Gastrocnemius medialis (tissue), 4 donors: ENCODE measurements at regions not wholly inside any gene's neighbourhood (a gene's known extent, or its start where the extent isn't known, plus 50 kb on each side); places are given as distances from the start of the nearest gene placed in this dataset.

Experiments
- POLR2A ChIP-seq, 2 donors: fragments of 450-650 bp; IDR thresholded peaks; one replicate each; pipeline ENCODE4 v1.6.1; 2017; ENCODE audit warnings: antibody characterized with exemption in 2 of 2, mild to moderate bottlenecking in 2 of 2, moderate library complexity in 2 of 2
- TF ChIP-seq, protein P1 (sequence below), 5 experiments: fragments of 450-650 bp in 3 of 5; fragments of 200-600 bp in 2 of 5; sonication (generic) in 2 of 5; IDR thresholded peaks in 4 of 5; conservative IDR thresholded peaks in 1 of 5; 1 replicate in 4 of 5; 2 replicates in 1 of 5; pipeline ENCODE4 v1.5.1; 2016 to 2019; ENCODE audit warnings: antibody characterized with exemption in 5 of 5, mild to moderate bottlenecking in 3 of 5, moderate library complexity in 3 of 5

DNA sequence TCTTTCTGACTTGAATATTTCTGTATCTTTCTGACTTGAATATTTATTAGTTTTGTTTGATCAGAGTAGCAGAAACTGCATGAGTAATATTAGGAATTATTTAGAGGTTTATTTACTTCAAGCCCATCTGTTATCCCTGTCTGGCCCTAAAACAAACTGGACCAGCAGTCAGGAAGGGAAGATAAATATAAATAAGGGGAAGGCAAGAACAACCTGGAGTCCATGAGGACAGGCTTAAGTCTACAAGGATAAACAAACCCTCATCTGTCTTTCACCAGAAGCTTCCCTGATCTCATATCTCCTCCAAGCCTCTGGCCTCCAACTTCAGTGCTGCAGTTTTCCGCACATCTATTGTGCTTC, 524.9 kb downstream of the CENPC start:
- TF ChIP-seq, protein P1, sequence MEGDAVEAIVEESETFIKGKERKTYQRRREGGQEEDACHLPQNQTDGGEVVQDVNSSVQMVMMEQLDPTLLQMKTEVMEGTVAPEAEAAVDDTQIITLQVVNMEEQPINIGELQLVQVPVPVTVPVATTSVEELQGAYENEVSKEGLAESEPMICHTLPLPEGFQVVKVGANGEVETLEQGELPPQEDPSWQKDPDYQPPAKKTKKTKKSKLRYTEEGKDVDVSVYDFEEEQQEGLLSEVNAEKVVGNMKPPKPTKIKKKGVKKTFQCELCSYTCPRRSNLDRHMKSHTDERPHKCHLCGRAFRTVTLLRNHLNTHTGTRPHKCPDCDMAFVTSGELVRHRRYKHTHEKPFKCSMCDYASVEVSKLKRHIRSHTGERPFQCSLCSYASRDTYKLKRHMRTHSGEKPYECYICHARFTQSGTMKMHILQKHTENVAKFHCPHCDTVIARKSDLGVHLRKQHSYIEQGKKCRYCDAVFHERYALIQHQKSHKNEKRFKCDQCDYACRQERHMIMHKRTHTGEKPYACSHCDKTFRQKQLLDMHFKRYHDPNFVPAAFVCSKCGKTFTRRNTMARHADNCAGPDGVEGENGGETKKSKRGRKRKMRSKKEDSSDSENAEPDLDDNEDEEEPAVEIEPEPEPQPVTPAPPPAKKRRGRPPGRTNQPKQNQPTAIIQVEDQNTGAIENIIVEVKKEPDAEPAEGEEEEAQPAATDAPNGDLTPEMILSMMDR (IDR thresholded peaks at IDR 0.05 in 4 of 5, conservative IDR thresholded peaks at IDR 0.05 in 1 of 5), result no peak
- no peak for TF ChIP-seq POLR2A (IDR thresholded peaks at IDR 0.05)
